Loucy (cell line): ENCODE measurements at regions not wholly inside any gene's neighbourhood (a gene's known extent, or its start where the extent isn't known, plus 50 kb on each side); places are given as distances from the start of the nearest gene placed in this dataset.

ENCODE experiments used
- H2AFZ ChIP-seq: fragments of 200-600 bp; sonication (generic); 2 replicates; pipeline ENCODE4 v1.6.0; 2016; ENCODE audit warnings: antibody characterized with exemption, mild to moderate bottlenecking, low read length, moderate library complexity
- H3F3A ChIP-seq: fragments of 200-600 bp; 2 replicates; pipeline ENCODE4 v1.6.0; 2016; ENCODE audit warnings: antibody characterized with exemption, low read depth, mild to moderate bottlenecking
- H3K27me3 ChIP-seq: fragments of 200-600 bp; sonication (generic); 2 replicates; pipeline ENCODE4 v1.6.1; 2014; ENCODE audit warnings: low read length, mild to moderate bottlenecking; ENCODE audit not compliant: insufficient read depth, poor library complexity, severe bottlenecking
- H3K36me3 ChIP-seq: fragments of 200-600 bp; sonication (generic); 2 replicates; pipeline ENCODE4 v1.6.1; 2016; ENCODE audit warnings: low read length; ENCODE audit not compliant: insufficient read depth
- H3K4me1 ChIP-seq: fragments of 200-600 bp; sonication (generic); 2 replicates; pipeline ENCODE4 v1.5.1; 2014; ENCODE audit warnings: low read length, mild to moderate bottlenecking; ENCODE audit not compliant: insufficient read depth, poor library complexity, severe bottlenecking
- H3K4me2 ChIP-seq: fragments of 200-600 bp; sonication (generic); 2 replicates; pipeline ENCODE4 v1.6.0; 2014; ENCODE audit warnings: antibody characterized with exemption, low read length, low read depth, mild to moderate bottlenecking; ENCODE audit not compliant: poor library complexity, severe bottlenecking
- H3K4me3 ChIP-seq: fragments of 200-600 bp; sonication (generic); 2 replicates; pipeline ENCODE4 v1.5.1; 2014; ENCODE audit warnings: low read length, mild to moderate bottlenecking, mixed read lengths; ENCODE audit not compliant: poor library complexity, severe bottlenecking
- H3K79me2 ChIP-seq: fragments of 200-600 bp; sonication (generic); 2 replicates; pipeline ENCODE4 v1.6.1; 2014; ENCODE audit warnings: low read length; ENCODE audit not compliant: insufficient read depth
- H3K9ac ChIP-seq: fragments of 200-600 bp; sonication (generic); 2 replicates; pipeline ENCODE4 v1.6.0; 2014; ENCODE audit warnings: mild to moderate bottlenecking, low read depth, low read length, moderate library complexity; ENCODE audit not compliant: poor library complexity, severe bottlenecking
- H3K9me2 ChIP-seq: fragments of 200-600 bp; sonication (generic); replicated peaks from 2 replicates; pipeline ENCODE4 v1.6.1; 2016; ENCODE audit warnings: low read depth, low read length, mixed read lengths
- H3K9me3 ChIP-seq: fragments of 200-600 bp; sonication (generic); 2 replicates; pipeline ENCODE4 v1.6.1; 2014; ENCODE audit warnings: mild to moderate bottlenecking, antibody characterized with exemption, low read length, low read depth; ENCODE audit not compliant: insufficient read depth
- H4K20me1 ChIP-seq: fragments of 200-600 bp; sonication (generic); 2 replicates; pipeline ENCODE4 v1.6.0; 2014; ENCODE audit warnings: antibody characterized with exemption, low read length, mild to moderate bottlenecking; ENCODE audit not compliant: insufficient read depth, poor library complexity, severe bottlenecking
- EZH2phosphoT487 ChIP-seq: fragments of 200-600 bp; IDR thresholded peaks from 2 replicates; pipeline ENCODE4 v1.6.1; 2018; ENCODE audit warnings: antibody characterized with exemption, mild to moderate bottlenecking, moderate library complexity, borderline replicate concordance
- TF ChIP-seq, protein P1 (sequence below): fragments of 200-600 bp; sonication (generic); conservative IDR thresholded peaks from 2 replicates; pipeline ENCODE4 v1.5.1; 2014; ENCODE audit warnings: mild to moderate bottlenecking, antibody characterized with exemption, low read length

DNA sequence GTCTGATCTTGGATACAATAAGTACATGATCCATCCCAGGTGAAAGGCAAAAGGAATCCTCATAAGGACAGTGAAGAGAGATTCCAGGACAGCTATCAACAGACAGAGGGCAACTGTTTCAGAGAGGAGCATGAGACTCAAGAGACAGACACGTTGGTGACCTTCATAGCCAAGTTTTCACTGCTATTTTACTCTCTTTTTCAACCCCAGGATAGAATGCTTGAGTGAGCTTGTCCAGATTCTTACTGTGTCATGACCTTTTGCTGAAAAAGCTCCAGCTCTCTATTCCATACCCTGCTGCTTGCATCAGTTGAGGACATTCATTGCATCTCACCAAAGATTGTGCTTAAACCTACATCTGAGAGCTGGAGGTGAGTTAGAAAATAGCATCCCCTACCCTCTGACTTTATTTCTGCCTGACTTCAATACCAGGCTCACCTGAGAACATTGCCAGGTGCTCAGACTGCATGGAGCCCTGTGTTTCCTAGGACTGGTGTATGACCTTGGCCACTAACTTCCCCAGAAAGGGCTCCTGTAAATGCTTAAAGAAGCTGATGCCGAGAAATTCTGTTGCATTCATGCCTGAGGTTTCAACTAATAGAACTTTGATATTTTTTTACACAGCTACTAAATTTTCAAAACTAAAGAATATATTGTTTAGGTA is 70.4 kb upstream of the TMEM17 start:
- Histone ChIP-seq H3K27me3 (no peaks in the 10 kb centered on the region), H3K9me3 (no peaks in the 10 kb centered on the region), H3K9me2 (no peaks in the 10 kb centered on the region), H3K79me2 (no peaks in the 10 kb centered on the region), H2AFZ (no peak overlapping the region), H3K4me1 (no peaks in the 10 kb centered on the region), H3K9ac (no peak overlapping the region), H3F3A (no peaks in the 10 kb centered on the region), H3K36me3 (no peaks in the 10 kb centered on the region), H3K4me3 (no peak overlapping the region), H3K4me2 (no peak overlapping the region), H4K20me1 (no peaks in the 10 kb centered on the region)
- TF ChIP-seq EZH2phosphoT487, result no peak
- TF ChIP-seq, protein P1, sequence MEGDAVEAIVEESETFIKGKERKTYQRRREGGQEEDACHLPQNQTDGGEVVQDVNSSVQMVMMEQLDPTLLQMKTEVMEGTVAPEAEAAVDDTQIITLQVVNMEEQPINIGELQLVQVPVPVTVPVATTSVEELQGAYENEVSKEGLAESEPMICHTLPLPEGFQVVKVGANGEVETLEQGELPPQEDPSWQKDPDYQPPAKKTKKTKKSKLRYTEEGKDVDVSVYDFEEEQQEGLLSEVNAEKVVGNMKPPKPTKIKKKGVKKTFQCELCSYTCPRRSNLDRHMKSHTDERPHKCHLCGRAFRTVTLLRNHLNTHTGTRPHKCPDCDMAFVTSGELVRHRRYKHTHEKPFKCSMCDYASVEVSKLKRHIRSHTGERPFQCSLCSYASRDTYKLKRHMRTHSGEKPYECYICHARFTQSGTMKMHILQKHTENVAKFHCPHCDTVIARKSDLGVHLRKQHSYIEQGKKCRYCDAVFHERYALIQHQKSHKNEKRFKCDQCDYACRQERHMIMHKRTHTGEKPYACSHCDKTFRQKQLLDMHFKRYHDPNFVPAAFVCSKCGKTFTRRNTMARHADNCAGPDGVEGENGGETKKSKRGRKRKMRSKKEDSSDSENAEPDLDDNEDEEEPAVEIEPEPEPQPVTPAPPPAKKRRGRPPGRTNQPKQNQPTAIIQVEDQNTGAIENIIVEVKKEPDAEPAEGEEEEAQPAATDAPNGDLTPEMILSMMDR, result no peak

DNA sequence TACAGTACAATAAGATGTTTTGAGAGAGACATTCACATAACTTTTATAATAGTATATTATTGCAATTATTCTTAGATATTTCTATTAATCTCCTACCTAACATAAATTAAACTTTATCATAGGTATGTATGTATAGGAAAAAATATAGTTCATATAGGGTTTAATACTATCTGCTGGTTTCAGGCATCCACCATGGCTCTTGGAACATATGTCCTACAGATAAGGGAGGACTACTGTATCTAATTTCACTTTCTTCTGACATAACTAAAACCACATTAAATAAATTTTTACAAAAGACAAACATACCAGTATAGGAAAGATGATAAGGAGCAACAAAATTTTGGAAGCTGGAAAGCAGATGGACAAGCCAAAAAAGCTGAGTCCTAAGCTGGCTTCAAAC is 67.9 kb upstream of the TMEM17 start:
- H3K9ac ChIP-seq, result no peak overlapping the region
- no peak overlapping the region for H3K4me2 ChIP-seq
- no peaks in the 10 kb centered on the region for H3K9me2 ChIP-seq
- H2AFZ ChIP-seq, result no peak overlapping the region
- H3K4me1 ChIP-seq, result no peaks in the 10 kb centered on the region
- TF ChIP-seq, protein P1, result no peak
- TF ChIP-seq EZH2phosphoT487, result no peak
- H3F3A ChIP-seq, result no peaks in the 10 kb centered on the region
- H3K9me3 ChIP-seq, result no peaks in the 10 kb centered on the region
- no peaks in the 10 kb centered on the region for H4K20me1 ChIP-seq
- H3K36me3 ChIP-seq, result no peaks in the 10 kb centered on the region
- H3K4me3 ChIP-seq, result no peak overlapping the region
- H3K79me2 ChIP-seq, result no peaks in the 10 kb centered on the region
- no peaks in the 10 kb centered on the region for H3K27me3 ChIP-seq

DNA sequence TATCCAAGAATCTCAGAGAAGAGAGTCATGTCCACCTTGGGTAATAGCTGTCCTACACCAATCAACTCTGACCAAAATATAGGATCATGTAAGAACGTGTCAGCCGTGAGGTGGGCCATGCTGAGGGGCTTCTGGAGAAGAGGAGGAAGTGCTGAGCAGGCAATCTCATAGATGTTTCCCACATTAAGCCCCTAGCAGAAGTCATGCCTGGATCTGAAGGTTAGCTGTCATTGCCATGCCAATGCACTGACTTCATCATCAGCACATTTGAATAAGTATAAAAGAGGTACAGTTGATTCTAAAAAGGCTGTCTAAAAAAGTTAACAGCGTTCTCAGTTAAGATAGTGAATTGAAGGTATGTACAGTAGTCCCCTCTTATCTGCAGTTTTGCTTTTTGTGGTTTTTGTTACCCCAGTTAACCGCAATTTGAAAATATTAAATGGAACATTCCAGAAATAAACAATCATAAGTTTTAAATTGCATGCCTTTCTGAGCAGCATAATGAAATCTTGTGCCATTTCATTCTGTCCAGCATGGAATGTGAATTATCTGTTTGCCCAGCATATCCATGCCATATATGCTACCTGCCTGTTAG is 67.2 kb upstream of the TMEM17 start:
- no peak overlapping the region for H3K4me2 ChIP-seq
- H3K9me2 ChIP-seq, result no peaks in the 10 kb centered on the region
- H3K36me3 ChIP-seq, result no peaks in the 10 kb centered on the region
- no peaks in the 10 kb centered on the region for H4K20me1 ChIP-seq
- no peaks in the 10 kb centered on the region for H3K79me2 ChIP-seq
- H3K4me1 ChIP-seq, result no peaks in the 10 kb centered on the region
- no peak overlapping the region for H2AFZ ChIP-seq
- H3K9ac ChIP-seq, result no peak overlapping the region
- no peaks in the 10 kb centered on the region for H3K9me3 ChIP-seq
- H3K27me3 ChIP-seq, result no peaks in the 10 kb centered on the region
- no peak overlapping the region for H3K4me3 ChIP-seq
- H3F3A ChIP-seq, result no peaks in the 10 kb centered on the region
- TF ChIP-seq, protein P1, result no peak
- TF ChIP-seq EZH2phosphoT487, result no peak
